ENCODE measurements at regions not wholly inside any gene's neighbourhood (a gene's known extent, or its start where the extent isn't known, plus 50 kb on each side); places are given as distances from the start of the nearest gene placed in this dataset.

DNA sequence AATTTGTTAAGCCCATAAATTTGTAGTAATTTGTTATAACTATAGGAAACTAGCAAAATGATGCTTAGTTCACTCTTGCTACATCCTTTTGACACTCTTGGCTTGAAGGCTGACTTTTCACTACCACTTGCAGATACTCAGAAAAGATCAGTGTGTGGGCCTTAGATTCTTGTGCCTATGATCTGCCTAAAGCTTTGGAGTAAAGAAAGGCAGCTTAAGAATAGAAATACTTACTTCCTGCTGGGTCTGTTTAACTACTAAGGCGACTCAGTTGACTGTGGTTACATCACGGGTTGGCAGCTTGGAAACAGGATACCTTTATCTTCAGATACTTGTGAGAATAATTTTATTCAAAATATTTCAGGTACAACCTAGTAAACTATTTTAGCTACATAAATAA lies 201.4 kb upstream of the FMR1 start:
- no peak for DNase-seq

DNA sequence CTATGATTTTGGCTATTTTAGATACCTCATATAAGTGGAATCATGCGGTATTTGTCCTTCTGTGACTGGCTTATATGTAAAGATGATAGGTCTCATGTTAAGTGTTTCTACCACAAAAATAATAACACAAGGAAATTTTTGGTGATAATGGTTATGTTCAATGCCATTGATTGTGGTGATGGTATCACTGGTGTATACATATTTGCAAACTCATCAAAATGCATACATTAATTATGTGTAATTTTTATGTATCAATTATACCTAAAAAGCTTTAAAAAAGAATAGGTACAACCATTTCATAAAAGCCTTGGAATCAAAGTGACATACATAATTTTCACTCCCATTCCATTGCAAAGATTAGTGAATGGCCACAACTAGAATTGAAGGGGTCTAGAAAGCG lies 178.3 kb upstream of the FMR1 start:
- DNase-seq, result no peak

DNA sequence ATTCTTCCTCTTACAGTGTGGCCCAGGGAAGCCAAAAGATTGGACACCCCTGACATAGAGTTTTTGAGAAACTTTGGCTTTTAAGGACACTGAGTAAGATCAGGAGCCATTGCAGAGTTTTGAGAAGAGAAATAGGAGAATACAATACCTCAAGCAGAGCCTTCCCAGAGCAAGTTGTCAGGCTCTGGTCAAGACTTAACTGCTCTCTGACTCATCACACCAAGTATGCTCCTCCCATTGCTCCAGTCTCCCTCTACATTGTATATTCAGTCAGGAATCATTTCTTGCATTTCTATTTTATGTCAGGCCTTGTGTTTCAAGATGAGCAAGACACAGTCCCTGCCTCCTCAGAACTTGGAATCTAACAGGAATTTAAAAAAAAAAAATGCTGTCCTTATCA lies 176.4 kb upstream of the FMR1 start:
- no peak for DNase-seq

DNA sequence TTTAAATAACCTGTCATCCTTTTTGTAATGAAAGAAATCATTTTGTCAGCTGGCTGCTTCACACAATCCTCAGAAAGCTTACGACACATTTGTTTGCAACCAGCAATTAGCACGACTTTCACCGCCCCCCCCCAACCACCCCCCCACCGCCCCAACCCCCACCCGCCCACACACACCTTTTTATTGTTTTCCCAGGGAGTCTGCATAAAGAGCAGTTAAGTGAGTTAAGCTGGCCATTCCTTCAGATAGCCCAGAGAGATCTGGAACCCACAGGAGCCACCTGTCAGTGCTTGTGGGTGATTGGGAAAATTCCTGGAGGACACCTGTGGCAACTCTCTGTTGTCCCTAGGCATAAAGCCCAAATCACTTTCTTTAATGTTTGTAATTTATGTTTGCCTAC lies 175.7 kb upstream of the FMR1 start:
- DNase-seq, result no peak

DNA sequence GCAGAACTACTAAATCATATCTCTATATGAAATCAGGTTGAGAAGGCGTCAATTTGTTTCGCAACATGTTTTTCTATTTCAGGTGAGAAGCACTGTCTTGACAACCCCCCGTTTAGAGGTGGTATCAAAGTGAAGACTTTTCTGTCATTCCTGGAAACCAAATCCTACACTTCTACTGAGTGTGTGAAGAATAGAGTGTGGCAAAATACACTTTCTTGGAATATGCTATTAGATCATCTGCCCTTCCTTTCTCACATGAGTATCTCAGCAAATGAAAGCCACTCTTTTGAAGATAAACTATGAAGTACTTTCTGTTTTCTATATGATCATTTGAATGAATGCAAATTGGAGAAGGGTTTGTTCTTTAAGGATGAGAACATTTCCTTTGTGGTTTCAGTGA lies 174.0 kb upstream of the FMR1 start:
- DNase-seq, result no peak

DNA sequence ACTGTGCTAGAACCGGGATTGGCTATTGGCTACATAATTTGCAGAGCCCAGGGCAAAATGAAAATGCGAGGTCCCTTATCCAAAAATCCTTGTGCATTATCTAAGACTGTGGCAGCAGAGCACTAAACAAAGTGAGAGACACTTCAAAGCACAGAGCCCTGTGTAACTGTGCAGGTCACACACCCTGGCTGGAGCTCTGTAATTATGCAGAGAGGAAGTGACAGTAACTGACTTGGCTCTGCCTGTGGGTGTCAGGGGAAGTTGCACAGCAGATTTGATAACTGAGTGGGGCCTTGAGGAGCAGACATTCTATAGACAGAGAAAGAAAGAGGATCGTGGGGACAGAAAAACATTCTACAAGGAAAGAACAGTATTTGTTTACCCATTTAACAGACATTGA lies 173.5 kb upstream of the FMR1 start:
- no peak for DNase-seq

DNA sequence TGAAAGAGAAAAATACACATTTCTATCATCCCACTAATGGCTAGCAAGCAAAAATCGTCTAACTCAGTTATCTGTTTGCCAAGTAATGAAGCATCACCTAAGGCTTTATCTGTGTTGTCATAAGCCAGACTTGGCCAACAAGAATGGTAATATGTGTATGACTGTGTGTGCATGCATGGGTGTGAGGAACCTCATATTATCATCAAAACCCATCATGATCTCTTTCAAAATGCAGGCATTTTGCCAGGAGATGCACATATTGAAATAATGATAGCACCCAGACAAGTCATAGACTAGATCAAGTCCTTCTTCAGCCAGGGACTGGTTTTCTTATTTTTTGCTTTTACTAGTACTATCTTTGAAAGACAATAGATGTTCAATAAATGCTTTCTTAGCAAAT lies 172.5 kb upstream of the FMR1 start:
- no peak for DNase-seq

DNA sequence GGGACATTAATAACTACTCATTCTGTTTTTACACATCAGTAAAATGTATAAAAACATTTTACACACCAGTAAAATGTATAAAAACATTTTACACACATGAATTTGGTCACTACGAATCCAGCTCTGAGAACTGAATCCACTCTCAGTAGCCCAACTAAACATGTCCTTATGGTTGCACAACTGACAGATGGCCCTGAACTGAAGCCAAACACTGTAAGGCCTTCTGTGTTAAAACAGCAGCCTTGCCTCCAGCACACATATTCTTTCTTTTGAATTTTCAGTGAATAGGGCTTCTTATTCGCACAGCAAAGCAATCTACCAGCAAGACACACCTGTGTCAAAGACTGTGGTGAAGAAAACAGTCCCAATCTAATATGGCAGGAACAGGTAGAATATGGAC lies 169.9 kb upstream of the FMR1 start:
- DNase-seq, result no peak

DNA sequence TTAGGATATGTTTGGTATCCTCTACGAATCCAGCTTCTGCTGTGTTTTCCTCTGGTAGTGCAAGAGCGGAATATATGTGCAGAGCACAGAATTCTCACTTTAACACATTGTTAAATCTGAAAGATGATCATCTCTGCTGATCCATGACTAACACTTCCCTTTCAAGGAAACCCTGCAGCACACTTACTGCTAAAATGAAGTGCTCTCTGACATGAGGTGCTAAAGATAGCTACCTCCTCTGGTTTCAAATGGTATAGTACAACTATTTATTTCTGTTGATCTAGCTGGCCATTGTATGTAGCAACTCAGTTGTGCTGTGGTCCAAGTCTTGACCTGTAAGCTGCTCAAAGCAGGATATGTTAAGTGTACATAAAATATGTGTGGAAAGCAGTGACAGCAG lies 162.4 kb upstream of the FMR1 start:
- DNase-seq, result no peak

DNA sequence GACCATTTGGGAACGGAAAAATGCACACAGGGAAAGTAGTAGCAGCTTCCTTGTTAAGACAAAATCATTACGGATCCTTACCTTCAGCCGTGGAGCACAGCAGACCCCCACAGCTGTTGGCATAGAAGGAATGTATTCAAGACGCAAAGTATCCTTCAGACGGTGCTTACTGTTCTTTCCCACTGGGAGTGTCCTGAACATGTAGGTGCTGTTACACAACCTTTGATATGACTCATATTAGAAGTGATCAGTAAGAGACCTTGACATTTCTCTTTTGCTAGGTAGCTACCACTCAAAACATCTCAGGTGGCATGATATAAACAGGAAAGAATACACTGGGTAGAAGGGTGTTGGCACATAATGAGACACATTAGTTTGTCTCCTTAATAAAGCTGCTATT lies 154.0 kb upstream of the FMR1 start:
- DNase-seq, result no peak

DNA sequence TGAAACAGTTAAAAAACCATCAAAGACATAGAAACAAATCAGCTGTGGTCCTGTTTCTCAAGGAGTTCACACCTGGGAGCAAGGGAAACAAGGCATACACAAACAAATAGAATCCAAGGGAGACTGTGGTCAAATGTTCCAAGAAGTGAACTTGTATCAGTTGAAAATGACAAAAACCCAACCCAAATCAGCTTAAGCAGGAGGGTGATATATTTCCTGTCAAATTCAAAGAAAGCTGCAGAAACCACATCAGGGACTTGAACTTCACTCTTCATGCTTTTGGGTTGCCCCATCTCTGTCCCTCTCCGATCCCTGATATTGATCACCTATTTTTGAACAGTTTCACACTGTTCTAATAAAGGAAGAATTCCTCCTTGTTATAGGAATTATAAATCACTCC lies 148.6 kb upstream of the FMR1 start:
- DNase-seq, result no peak

DNA sequence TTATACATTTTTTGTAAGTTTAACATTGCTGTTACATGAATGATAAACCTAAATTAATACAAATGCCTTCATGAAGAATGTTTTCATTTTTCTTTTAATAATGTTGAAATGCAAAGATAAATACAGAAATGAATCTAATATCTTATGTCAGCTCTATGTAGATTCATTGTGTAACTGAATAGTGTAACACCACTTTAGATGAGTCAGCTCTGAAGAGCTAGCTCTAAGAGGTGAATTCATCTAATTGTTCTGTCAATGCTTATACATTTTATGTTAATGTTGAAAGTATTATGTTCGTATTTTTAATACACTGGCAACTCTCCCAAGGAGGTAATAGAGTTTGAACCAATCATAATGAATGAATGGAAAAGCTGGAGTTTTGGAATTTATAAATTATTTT lies 146.9 kb upstream of the FMR1 start:
- DNase-seq, result no peak

DNA sequence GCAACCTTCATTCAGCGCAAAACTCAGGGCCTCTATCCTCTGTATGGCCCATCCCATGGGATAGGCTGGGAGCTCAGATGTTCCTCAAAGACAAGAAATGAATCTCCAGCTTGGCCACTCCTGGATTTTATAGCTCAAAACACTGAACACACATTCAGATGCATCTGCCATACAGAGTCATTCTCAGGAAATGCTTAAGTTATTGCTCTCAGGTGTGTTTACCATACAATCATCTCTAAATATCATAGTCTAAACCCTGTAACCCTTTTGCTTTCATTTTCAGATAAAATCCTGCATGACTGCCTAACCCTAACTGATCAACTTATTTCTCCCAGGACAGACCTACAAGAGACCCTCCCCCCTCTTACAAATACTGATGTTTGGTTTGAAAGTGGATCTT lies 140.9 kb upstream of the FMR1 start:
- no peak for DNase-seq

DNA sequence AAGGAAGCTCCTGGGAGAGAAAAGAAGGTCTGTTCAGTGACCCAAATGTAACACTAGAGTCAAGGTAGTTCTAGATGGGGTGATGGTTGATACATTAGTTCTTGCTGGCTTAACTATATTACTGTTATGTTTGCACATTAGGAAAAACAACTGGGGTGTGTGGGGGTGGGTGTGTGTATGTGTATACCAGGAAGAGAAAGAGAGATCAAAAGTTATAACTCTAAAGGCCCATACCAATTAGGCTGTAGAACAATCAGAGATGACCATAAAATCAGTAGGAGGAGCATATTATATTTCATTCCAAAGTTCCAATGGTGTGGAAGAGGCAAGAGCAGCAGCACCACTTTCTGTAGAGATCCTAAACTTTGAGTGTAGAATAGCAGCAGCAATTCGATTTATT lies 134.7 kb upstream of the FMR1 start:
- DNase-seq, result no peak

DNA sequence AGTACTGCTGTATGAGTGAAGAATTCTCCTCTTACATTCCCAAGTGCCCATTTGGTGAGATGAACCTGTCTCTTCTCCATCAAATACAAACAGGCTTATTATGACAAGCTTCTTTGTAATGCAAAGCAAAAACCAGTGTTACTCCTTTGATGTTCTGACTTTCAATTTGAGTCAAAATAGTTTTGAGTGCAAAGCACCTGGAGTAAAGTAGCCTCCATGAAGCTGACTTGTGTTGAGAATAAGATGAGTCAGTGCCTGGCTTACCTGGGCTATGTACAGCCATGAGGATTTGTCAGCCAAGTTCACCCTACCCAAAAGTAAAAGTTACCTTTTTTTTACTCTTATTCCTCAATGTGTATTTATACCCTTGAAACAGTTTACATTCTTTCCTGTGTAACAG lies 132.5 kb upstream of the FMR1 start:
- no peak for DNase-seq

DNA sequence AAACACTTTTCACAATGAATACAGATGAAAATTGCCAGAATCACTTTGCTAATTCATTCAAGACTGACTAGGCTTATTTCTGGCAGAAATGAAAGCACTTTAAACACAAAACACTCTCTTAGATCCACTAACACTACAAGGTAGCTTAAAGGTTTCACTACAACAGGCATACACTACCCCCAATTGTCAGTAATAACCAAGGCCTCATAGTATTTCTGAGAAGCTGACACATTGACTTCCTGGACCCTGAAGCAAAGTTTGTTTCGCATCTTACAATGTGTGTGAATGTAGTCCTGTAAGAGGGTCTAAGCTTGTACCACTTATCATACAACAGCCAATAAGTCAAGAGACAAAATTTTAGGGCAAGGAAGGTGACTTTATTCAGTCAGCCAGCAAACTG lies 129.9 kb upstream of the FMR1 start:
- no peak for DNase-seq

DNA sequence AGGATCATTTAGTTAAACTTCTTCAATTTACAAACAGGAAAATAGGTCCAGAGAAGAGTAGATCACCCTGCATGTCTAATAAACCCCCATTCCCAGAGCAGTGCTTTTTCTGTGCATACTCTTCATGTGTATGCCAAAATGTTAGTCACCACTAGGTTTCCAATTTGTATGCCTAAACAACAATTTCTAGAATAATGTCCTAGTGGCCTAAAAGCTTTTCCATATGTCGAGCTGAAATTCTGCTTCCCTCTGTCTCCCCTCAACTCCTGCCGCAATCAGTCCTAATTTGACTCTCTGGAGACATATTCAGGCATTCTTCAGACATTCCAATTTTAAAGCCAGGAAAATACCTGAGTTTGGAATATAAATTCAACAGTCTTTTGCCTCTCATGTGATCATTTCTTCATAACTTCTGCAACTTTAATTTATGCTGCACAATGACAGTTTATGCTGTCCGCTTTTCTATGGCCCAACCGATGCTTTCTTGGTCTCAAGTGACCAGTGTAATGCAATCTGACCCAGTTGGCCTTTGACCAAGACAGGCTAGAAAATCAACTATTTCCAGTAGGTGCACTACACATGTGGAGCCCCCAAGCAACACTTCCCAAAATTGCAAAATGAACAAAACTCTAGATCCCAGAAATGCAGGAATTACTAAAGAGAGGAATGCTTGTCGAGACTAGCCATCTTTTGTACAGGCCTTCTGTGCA lies 122.9 kb upstream of the FMR1 start:
- DNase-seq, result no peak

DNA sequence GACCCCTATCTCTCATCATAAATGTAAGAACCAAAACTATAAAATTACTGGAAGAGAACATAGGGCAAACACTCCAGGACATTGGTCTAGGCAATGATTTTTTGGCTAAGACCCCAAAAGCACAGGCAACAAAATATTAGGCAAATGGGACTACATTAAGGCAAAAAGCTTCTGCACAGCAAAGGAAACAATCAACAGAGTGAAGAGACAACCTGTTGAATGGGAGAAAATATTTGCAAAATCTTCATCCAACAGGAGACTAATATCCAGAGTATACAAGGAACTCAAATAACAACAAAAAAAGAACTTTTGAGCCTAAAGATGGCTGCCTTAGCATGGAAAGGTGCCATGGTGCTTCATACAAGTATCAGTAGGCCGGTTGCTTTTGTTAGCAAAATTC lies 111.1 kb upstream of the FMR1 start:
- no peak for DNase-seq

DNA sequence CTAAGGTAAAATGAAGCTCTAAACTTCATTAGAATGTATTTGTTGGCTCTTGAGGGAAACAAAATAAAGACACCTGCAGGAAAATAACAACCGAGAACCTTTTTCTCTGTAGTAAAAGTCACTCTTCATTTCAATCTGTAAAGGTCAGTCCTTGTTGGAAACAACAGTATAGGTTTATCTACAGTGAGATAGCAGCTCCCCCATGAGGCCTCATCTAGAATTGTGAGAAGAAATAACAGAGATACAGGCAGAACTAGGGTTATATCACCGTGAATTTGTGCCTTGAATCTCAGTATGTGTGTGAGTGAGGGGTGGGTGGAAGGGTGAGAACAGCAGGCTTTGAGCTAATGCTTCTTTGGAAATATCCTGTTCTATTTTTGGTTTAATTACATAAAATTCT lies 107.8 kb upstream of the FMR1 start:
- DNase-seq, result peak; percentile 0

DNA sequence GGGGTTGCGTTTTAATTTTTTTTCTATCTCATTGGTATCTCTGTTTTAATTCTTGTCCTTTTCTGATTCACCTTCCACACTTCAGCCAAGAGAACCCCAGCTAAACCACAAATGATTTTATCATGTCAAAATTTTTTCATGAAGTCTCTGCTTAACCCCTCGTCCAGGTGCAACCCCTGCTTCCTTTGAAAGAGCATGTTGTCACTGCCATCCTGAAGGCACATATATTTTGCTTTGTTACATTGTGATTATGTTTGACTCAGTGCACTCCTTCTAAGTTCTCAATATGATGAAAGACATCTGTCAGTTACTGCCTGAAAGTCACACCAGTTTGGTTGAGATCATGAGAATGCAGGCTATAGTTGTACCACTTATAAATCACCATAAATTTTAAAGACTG lies 99.9 kb upstream of the FMR1 start:
- DNase-seq, result no peak

DNA sequence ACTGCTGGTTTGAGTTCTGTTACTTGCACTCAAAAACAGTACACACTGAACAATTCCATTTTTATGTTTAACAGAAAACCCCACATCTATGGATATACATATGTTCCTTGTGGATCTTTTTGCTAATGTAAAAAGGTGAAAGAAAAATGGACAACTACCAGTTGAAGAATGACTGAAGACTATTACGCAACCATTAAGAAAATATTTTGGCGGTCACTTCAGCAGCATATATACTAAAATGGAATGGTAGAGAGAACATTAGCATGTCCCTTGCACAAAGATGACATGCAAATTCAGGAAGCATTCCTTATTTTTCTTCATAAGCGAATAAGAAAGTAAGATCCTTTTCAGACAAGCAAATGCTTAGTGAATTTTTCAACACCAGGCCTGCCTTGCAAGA lies 84.6 kb upstream of the FMR1 start:
- DNase-seq, result no peak

DNA sequence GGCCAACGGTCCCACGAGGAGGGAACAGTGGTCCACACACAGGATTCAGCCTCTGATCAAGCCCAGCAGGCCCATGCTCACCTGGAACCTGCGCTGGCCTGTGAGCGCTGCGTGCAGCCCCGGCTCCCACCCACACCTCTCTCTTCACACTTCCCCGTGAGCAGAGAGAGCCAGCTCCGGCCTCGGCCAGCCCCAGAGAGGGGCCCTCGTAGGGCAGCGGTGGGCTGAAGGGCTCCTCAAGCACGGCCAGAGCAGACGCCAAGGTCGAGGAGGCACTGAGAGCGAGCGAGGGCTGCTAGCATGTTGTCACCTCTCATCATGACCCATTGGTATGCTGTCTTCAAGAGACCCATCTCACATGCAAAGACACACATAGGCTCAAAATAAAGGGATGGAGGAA lies 83.0 kb upstream of the FMR1 start:
- no peak for DNase-seq

DNA sequence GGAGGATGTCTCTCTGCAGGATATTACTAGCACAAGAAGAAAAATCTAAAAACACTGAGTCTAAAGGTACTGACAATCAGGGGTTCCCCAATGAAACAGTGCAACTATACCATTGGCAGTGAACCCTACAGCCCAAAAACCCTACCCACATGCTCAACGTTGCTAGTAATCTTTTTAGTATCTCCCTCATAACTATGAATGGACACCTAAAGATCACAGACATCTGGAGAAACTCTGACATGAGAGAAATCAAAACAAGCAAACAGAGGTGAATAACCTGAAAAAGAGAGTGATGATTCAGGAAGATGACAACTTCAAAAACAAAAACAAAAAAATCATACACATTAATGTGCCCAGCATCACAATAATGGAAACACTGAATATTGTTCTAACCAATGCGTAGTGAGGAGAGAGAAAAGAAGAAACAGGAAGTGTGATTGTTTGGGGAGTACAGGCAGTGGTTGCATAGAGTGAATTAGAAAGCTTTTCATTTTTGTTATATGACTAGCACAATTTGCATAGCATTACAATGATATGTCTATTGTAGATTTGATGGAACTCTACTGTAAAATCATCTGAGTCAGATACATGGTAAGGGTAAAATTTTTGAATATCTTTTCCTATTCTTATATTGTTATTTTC lies 78.9 kb upstream of the FMR1 start:
- no peak for DNase-seq

DNA sequence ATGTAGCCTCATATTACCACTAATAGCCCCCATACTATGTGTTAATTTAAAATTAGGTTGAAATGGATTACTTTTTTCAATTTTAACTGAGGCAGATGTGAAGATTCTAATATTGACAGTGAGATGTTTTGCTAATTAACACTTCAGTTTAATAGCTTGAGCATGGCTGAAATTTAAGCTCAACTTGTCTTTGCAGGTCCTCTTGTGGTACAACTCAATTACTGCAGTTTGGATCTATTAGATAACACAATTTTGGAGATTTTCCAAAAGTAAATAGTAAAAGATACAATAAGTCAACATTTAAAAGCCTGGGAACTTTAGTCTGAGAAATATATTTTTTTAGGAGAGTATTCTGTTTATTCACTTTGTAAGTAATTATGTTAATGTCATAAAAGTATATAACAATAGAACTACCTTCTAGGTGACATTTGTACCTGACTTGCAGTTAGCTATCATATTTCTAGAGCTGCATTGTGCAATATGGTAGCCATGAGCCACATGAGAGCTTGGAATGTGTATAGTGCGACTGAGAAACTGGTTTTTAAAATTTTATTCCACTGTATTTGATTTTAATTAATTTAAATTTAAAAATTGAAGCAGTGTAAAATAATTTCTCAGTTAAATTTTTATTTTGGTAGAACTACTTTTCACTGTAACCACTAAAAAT lies 73.1 kb upstream of the FMR1 start:
- peak; percentile 17 for DNase-seq

DNA sequence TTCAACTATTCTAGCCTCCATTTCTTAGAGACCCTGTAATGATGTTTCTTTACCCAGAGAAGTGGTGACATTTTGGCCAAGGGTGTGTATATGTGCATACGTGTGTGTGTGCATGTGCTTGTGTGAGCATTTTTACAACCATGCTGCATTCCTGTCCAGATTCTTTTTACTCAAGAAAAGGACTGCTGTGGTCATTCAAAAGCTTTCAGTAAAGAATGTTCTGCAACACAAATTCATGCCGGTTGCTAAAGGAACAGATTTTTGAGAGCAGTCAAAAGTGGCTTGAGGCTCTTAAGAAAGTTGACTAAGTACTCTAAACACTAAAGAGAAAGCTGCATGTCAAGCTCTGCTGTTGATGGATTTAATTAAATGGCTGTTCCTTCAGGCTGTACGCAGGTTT lies 65.0 kb upstream of the FMR1 start:
- no peak for DNase-seq

All from NCI-H69 (cell line).